ENCODE measurements at regions not wholly inside any gene's neighbourhood (a gene's known extent, or its start where the extent isn't known, plus 50 kb on each side); places are given as distances from the start of the nearest gene placed in this dataset.

GRCh38 chr4:11782859-11783258 lies 354.2 kb upstream of the HS3ST1 start:
- H3K9me3 ChIP-seq: no peaks in the 10 kb centered on the region
- H3K4me1 ChIP-seq (replicated peaks): no peaks in the 10 kb centered on the region
- no peak overlapping the region for H3K27ac ChIP-seq
- TF ChIP-seq, protein P1, sequence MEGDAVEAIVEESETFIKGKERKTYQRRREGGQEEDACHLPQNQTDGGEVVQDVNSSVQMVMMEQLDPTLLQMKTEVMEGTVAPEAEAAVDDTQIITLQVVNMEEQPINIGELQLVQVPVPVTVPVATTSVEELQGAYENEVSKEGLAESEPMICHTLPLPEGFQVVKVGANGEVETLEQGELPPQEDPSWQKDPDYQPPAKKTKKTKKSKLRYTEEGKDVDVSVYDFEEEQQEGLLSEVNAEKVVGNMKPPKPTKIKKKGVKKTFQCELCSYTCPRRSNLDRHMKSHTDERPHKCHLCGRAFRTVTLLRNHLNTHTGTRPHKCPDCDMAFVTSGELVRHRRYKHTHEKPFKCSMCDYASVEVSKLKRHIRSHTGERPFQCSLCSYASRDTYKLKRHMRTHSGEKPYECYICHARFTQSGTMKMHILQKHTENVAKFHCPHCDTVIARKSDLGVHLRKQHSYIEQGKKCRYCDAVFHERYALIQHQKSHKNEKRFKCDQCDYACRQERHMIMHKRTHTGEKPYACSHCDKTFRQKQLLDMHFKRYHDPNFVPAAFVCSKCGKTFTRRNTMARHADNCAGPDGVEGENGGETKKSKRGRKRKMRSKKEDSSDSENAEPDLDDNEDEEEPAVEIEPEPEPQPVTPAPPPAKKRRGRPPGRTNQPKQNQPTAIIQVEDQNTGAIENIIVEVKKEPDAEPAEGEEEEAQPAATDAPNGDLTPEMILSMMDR (IDR thresholded peaks at IDR 0.05): no peak
- TF ChIP-seq POLR2A (IDR thresholded peaks at IDR 0.05) (no peak), POLR2AphosphoS5 (IDR thresholded peaks at IDR 0.05) (no peak)
- intact Hi-C loops (cut with DNase I): no loop called here
- 80% methylated on average over 5 of the region's 5 CpGs for WGBS
- no peak overlapping the region for H3K4me3 ChIP-seq
- H3K27me3 ChIP-seq (replicated peaks; ENCODE audit: insufficient read depth): no peaks in the 10 kb centered on the region
- DNase-seq (ENCODE audit: low spot score): no peak
- H3K36me3 ChIP-seq: no peaks in the 10 kb centered on the region

DNA sequence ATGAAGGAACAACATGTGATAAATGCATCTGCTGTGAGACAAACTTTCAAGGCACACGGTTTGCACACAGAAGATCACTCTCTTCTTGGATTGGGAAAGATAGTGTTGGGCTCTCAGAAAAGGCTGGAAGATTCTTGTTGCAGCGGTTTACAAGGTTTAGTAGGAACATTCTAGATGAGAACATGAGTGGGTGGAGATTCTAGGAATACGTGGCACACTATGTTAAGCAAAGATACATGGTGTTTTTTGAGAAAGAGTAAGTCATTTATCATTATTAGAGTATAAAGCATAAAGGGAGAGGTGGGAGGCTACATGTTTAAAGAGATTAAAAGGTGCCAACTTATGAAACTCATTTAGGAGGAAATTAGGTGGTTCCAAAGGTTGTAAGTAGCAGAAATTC lies 348.8 kb upstream of the HS3ST1 start:
- Histone ChIP-seq H3K36me3 (no peaks in the 10 kb centered on the region), H3K4me1 (replicated peaks) (no peaks in the 10 kb centered on the region), H3K27ac (no peak overlapping the region), H3K9me3 (no peaks in the 10 kb centered on the region), H3K27me3 (replicated peaks; ENCODE audit: insufficient read depth) (no peaks in the 10 kb centered on the region), H3K4me3 (no peak overlapping the region)
- DNase-seq (ENCODE audit: low spot score): no peak
- 67% methylated on average over 3 of the region's 3 CpGs for WGBS
- TF ChIP-seq, protein P1 (IDR thresholded peaks at IDR 0.05): no peak
- TF ChIP-seq POLR2A (IDR thresholded peaks at IDR 0.05) (no peak), POLR2AphosphoS5 (IDR thresholded peaks at IDR 0.05) (no peak)
- intact Hi-C loops (cut with DNase I): no loop called here

DNA sequence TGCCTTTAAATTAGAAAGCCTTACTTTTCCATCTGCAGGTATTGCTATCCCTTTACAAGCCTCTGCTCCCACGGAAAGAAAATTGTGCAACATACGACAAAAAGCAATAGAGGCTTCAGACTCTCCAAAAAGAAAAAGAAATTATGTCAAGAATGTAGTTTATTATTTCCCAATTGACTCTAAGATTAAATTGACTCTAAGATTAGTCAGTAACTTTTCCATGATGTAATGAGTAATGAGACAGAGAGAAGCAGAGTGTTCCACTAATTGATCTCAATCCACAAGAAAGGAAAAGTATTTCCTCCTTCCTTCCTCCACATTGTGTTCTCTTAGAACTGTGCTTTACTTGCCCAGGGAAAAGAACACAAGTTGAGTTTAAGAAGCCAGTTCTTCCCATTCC lies 345.7 kb upstream of the HS3ST1 start:
- no peak for TF ChIP-seq POLR2AphosphoS5 (IDR thresholded peaks at IDR 0.05)
- TF ChIP-seq POLR2A (IDR thresholded peaks at IDR 0.05): no peak
- TF ChIP-seq, protein P1 (IDR thresholded peaks at IDR 0.05): no peak
- H3K4me3 ChIP-seq: no peak overlapping the region
- intact Hi-C loops (cut with DNase I): no loop called here
- no peak for DNase-seq (ENCODE audit: low spot score)
- H3K9me3 ChIP-seq: no peaks in the 10 kb centered on the region
- no peaks in the 10 kb centered on the region for H3K36me3 ChIP-seq
- no peak overlapping the region for H3K27ac ChIP-seq
- no peaks in the 10 kb centered on the region for H3K27me3 ChIP-seq (replicated peaks; ENCODE audit: insufficient read depth)
- no peaks in the 10 kb centered on the region for H3K4me1 ChIP-seq (replicated peaks)
- 67% methylated on average over 2 of the region's 2 CpGs for WGBS

DNA sequence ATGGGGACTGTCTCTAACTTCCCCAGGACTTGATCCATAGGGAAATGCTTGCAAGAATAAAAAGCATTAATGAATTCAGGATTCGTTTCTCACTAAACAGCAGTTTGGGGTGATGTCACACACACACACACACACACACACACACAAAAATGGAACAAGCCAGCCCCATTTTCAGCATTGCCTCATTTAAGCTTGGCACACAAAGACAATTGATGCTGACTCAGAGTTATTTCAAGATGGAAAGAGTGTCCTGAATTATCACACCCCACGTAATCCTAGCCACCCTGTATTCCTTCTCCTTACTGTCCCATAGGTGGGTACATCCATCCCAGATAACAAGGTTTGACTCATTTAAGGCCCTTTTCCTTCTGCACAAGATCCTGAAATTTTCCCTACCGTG lies 345.1 kb upstream of the HS3ST1 start:
- intact Hi-C loops (cut with DNase I): no loop called here
- Histone ChIP-seq H3K9me3 (no peaks in the 10 kb centered on the region), H3K4me3 (no peak overlapping the region), H3K4me1 (replicated peaks) (no peaks in the 10 kb centered on the region), H3K36me3 (no peaks in the 10 kb centered on the region), H3K27me3 (replicated peaks; ENCODE audit: insufficient read depth) (no peaks in the 10 kb centered on the region), H3K27ac (no peak overlapping the region)
- no peak for DNase-seq (ENCODE audit: low spot score)
- WGBS: 98% methylated on average over 3 of the region's 3 CpGs
- TF ChIP-seq POLR2A (IDR thresholded peaks at IDR 0.05) (no peak), POLR2AphosphoS5 (IDR thresholded peaks at IDR 0.05) (no peak)
- TF ChIP-seq, protein P1 (IDR thresholded peaks at IDR 0.05): no peak

- H3K4me3 ChIP-seq: no peak overlapping the region
- no peak for DNase-seq (ENCODE audit: low spot score)
- intact Hi-C loops (cut with DNase I): no loop called here
- H3K27me3 ChIP-seq (replicated peaks; ENCODE audit: insufficient read depth): no peaks in the 10 kb centered on the region
- H3K27ac ChIP-seq: no peak overlapping the region
- no peaks in the 10 kb centered on the region for H3K9me3 ChIP-seq
- no peaks in the 10 kb centered on the region for H3K36me3 ChIP-seq
- H3K4me1 ChIP-seq (replicated peaks): no peaks in the 10 kb centered on the region
- WGBS: 90% methylated on average over 3 of the region's 3 CpGs
- TF ChIP-seq, protein P1 (IDR thresholded peaks at IDR 0.05): no peak
- no peak for TF ChIP-seq POLR2A (IDR thresholded peaks at IDR 0.05)
- no peak for TF ChIP-seq POLR2AphosphoS5 (IDR thresholded peaks at IDR 0.05)
Measured at GRCh38 chr4:11769434-11769833, 340.7 kb upstream of the HS3ST1 start.
